ENCODE measurements at regions not wholly inside any gene's neighbourhood (a gene's known extent, or its start where the extent isn't known, plus 50 kb on each side); places are given as distances from the start of the nearest gene placed in this dataset.
"Not testable (repeated sequence)": the region's sequence is repeated elsewhere in the genome, so short reads cannot be mapped to it uniquely, and the experiment has no call there.

- no peak for DNase-seq (ENCODE audit: low spot score)
Observed at GRCh38 chr9:38254756-38255155, 137.7 kb upstream of the ALDH1B1 start.

- DNase-seq (ENCODE audit: low spot score): no peak
Observed at GRCh38 chr9:38254151-38254550, 138.4 kb upstream of the ALDH1B1 start.

- no peak for DNase-seq (ENCODE audit: low spot score)
Observed at GRCh38 chr9:38253200-38253599, 139.3 kb upstream of the ALDH1B1 start.

- no peak for DNase-seq (ENCODE audit: low spot score)
Observed at GRCh38 chr9:38251036-38251860, 141.3 kb upstream of the ALDH1B1 start.

- DNase-seq (ENCODE audit: low spot score): no peak
Observed at GRCh38 chr9:38250279-38251035, 142.0 kb upstream of the ALDH1B1 start.

- DNase-seq (ENCODE audit: low spot score): no peak
Observed at GRCh38 chr9:38249587-38250210, 142.8 kb upstream of the ALDH1B1 start.

GRCh38 chr9:38249049-38249448, 143.5 kb upstream of the ALDH1B1 start:
- DNase-seq (ENCODE audit: low spot score): no peak

GRCh38 chr9:38246833-38247232, 145.7 kb upstream of the ALDH1B1 start:
- no peak for DNase-seq (ENCODE audit: low spot score)

- no peak for DNase-seq (ENCODE audit: low spot score)
Observed at GRCh38 chr9:38244971-38245370, 147.5 kb upstream of the ALDH1B1 start.

GRCh38 chr9:38243993-38244392, 148.5 kb upstream of the ALDH1B1 start:
- no peak for DNase-seq (ENCODE audit: low spot score)

- DNase-seq (ENCODE audit: low spot score): not testable (repeated sequence)
Observed at GRCh38 chr9:38242151-38242550, 150.4 kb upstream of the ALDH1B1 start.

- no peak for DNase-seq (ENCODE audit: low spot score)
Observed at GRCh38 chr9:38240051-38240450, 152.5 kb upstream of the ALDH1B1 start.

GRCh38 chr9:38235244-38235643, 157.3 kb upstream of the ALDH1B1 start:
- no peak for DNase-seq (ENCODE audit: low spot score)

GRCh38 chr9:38234479-38235170, 157.9 kb upstream of the ALDH1B1 start:
- no peak for DNase-seq (ENCODE audit: low spot score)

- no peak for DNase-seq (ENCODE audit: low spot score)
Observed at GRCh38 chr9:38233796-38234355, 158.6 kb upstream of the ALDH1B1 start.

GRCh38 chr9:38233343-38233742, 159.2 kb upstream of the ALDH1B1 start:
- DNase-seq (ENCODE audit: low spot score): no peak

- DNase-seq (ENCODE audit: low spot score): no peak
Observed at GRCh38 chr9:38232895-38233294, 159.6 kb upstream of the ALDH1B1 start.

- no peak for DNase-seq (ENCODE audit: low spot score)
Observed at GRCh38 chr9:38229504-38230155, 160.6 kb upstream of the SHB start.

GRCh38 chr9:38229104-38229500, 160.1 kb upstream of the SHB start:
- DNase-seq (ENCODE audit: low spot score): no peak

GRCh38 chr9:38228331-38229103, 159.5 kb upstream of the SHB start:
- no peak for DNase-seq (ENCODE audit: low spot score)

- DNase-seq (ENCODE audit: low spot score): no peak
Observed at GRCh38 chr9:38227656-38228055, 158.6 kb upstream of the SHB start.
